WTC11 (cell line): ENCODE measurements at regions not wholly inside any gene's neighbourhood (a gene's known extent, or its start where the extent isn't known, plus 50 kb on each side); places are given as distances from the start of the nearest gene placed in this dataset.

Experiments
- AFF4 ChIP-seq: sonication (generic); formaldehyde crosslinking; IDR thresholded peaks from 2 replicates; pipeline ENCODE4 v1.8.1; 2023; ENCODE audit warnings: mild to moderate bottlenecking, missing genetic modification reagents, borderline replicate concordance
- ATF3 ChIP-seq: sonication (generic); formaldehyde crosslinking; conservative IDR thresholded peaks from 2 replicates; pipeline ENCODE4 v1.8.1; 2022; ENCODE audit warnings: mild to moderate bottlenecking, missing genetic modification reagents
- CDX4 ChIP-seq: fragments of 250-450 bp; sonication (Bioruptor Pico); IDR thresholded peaks from 2 replicates; pipeline ENCODE4 v1.9.0; 2021; ENCODE audit warnings: moderate library complexity, mild to moderate bottlenecking, inconsistent platforms, borderline replicate concordance
- CREB1 ChIP-seq: sonication (generic); formaldehyde crosslinking; IDR thresholded peaks from 2 replicates; pipeline ENCODE4 v1.8.0; 2023; ENCODE audit warnings: mild to moderate bottlenecking, missing genetic modification reagents
- CTCF ChIP-seq: fragments of 200-600 bp; IDR thresholded peaks from 2 replicates; pipeline ENCODE4 v1.8.0; 2022; ENCODE audit warnings: antibody characterized with exemption
- ESRRA ChIP-seq: sonication (generic); formaldehyde crosslinking; IDR thresholded peaks from 2 replicates; pipeline ENCODE4 v1.8.1; 2022; ENCODE audit warnings: mild to moderate bottlenecking, missing genetic modification reagents, borderline replicate concordance
- JUN ChIP-seq: sonication (generic); formaldehyde crosslinking; IDR thresholded peaks from 2 replicates; pipeline ENCODE4 v1.8.0; 2023; ENCODE audit warnings: mild to moderate bottlenecking, missing genetic modification reagents
- NFYB ChIP-seq: sonication (generic); formaldehyde crosslinking; conservative IDR thresholded peaks from 2 replicates; pipeline ENCODE4 v1.8.0; 2022; ENCODE audit warnings: low read depth, missing genetic modification reagents
- NR1H2 ChIP-seq: sonication (generic); formaldehyde crosslinking; IDR thresholded peaks from 2 replicates; pipeline ENCODE4 v1.9.0; 2021; ENCODE audit warnings: mild to moderate bottlenecking, moderate library complexity, missing genetic modification reagents
- TEAD4 ChIP-seq: sonication (generic); formaldehyde crosslinking; IDR thresholded peaks from 2 replicates; pipeline ENCODE4 v1.8.0; 2022; ENCODE audit warnings: mild to moderate bottlenecking, missing genetic modification reagents
- USF2 ChIP-seq: sonication (generic); formaldehyde crosslinking; IDR thresholded peaks from 2 replicates; pipeline ENCODE4 v1.8.1; 2023; ENCODE audit warnings: mild to moderate bottlenecking, missing genetic modification reagents, moderate library complexity
- ZNF232 ChIP-seq: sonication (generic); formaldehyde crosslinking; IDR thresholded peaks from 2 replicates; pipeline ENCODE4 v1.8.0; 2022; ENCODE audit warnings: mild to moderate bottlenecking, missing genetic modification reagents
- ZNF423 ChIP-seq: fragments of 250-450 bp; sonication (Bioruptor Pico); IDR thresholded peaks from 2 replicates; pipeline ENCODE4 v2.1.2; 2022; ENCODE audit warnings: mild to moderate bottlenecking, moderate library complexity
- TF ChIP-seq, protein P1 (sequence below): sonication (generic); formaldehyde crosslinking; IDR thresholded peaks from 2 replicates; pipeline ENCODE4 v1.8.1; 2023; ENCODE audit warnings: mild to moderate bottlenecking, missing genetic modification reagents

GRCh38 chr4:104967034-104967401 is 179.7 kb upstream of the TET2 start:
- TF ChIP-seq CTCF (no peak), NR1H2 (CRISPR knock-in tag) (no peak), NFYB (no peak), ZNF423 (CRISPR knock-in tag) (no peak), ATF3 (CRISPR knock-in tag) (no peak), CREB1 (CRISPR knock-in tag) (no peak), ZNF232 (CRISPR knock-in tag) (no peak), AFF4 (CRISPR knock-in tag) (no peak), ESRRA (no peak), USF2 (CRISPR knock-in tag) (no peak), CDX4 (CRISPR knock-in tag) (no peak), TEAD4 (CRISPR knock-in tag) (no peak), JUN (CRISPR knock-in tag) (no peak)
- TF ChIP-seq, protein P1, sequence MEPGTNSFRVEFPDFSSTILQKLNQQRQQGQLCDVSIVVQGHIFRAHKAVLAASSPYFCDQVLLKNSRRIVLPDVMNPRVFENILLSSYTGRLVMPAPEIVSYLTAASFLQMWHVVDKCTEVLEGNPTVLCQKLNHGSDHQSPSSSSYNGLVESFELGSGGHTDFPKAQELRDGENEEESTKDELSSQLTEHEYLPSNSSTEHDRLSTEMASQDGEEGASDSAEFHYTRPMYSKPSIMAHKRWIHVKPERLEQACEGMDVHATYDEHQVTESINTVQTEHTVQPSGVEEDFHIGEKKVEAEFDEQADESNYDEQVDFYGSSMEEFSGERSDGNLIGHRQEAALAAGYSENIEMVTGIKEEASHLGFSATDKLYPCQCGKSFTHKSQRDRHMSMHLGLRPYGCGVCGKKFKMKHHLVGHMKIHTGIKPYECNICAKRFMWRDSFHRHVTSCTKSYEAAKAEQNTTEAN (CRISPR knock-in tag), result no peak
